ENCODE measurements at regions not wholly inside any gene's neighbourhood (a gene's known extent, or its start where the extent isn't known, plus 50 kb on each side); places are given as distances from the start of the nearest gene placed in this dataset.

DNA sequence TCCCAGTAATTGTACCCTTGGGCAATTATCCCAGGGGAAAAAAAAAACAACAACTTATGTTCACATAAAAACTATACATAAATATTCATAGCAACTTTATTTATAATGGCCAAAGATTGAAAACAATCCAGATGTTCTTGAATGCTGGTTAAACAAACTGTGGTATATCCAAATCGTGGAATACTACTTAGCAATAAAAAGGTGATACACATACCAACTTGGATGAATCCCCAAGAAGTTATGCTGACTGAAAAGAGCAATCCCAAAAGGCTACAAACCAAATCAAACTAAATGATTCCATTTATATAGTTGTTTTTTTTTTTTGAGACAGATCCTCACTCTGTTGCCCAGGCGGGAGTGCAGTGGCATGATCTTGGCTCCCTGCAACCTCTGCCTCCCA lies 129.7 kb downstream of the QRSL1 start:
- TF ChIP-seq, protein P1, sequence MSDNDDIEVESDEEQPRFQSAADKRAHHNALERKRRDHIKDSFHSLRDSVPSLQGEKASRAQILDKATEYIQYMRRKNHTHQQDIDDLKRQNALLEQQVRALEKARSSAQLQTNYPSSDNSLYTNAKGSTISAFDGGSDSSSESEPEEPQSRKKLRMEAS (IDR thresholded peaks at IDR 0.05; ENCODE audit: low read depth), result no peak
- TF ChIP-seq MXI1 (IDR thresholded peaks at IDR 0.05; ENCODE audit: low read depth, low read length) (no peak), SMC3 (IDR thresholded peaks at IDR 0.05; ENCODE audit: low read depth, low read length) (no peak), RCOR1 (IDR thresholded peaks at IDR 0.05; ENCODE audit: low read length) (no peak), RAD21 (IDR thresholded peaks at IDR 0.05; ENCODE audit: low read length) (no peak), POLR2AphosphoS5 (IDR thresholded peaks at IDR 0.05; ENCODE audit: low read depth, low read length) (no peak), RFX5 (IDR thresholded peaks at IDR 0.05; ENCODE audit: low read length) (no peak), SIN3A (IDR thresholded peaks at IDR 0.05; ENCODE audit: borderline replicate concordance, low read depth, low read length) (no peak), NRF1 (IDR thresholded peaks at IDR 0.05; ENCODE audit: low read depth, low read length) (no peak), EP300 (IDR thresholded peaks at IDR 0.05; ENCODE audit: borderline replicate concordance in 1 of 2, low read depth in 1 of 2, low read length in 1 of 2) (no peak), TAF1 (IDR thresholded peaks at IDR 0.05; ENCODE audit: borderline replicate concordance, low read depth, low read length) (no peak)
- TF ChIP-seq, protein P2, sequence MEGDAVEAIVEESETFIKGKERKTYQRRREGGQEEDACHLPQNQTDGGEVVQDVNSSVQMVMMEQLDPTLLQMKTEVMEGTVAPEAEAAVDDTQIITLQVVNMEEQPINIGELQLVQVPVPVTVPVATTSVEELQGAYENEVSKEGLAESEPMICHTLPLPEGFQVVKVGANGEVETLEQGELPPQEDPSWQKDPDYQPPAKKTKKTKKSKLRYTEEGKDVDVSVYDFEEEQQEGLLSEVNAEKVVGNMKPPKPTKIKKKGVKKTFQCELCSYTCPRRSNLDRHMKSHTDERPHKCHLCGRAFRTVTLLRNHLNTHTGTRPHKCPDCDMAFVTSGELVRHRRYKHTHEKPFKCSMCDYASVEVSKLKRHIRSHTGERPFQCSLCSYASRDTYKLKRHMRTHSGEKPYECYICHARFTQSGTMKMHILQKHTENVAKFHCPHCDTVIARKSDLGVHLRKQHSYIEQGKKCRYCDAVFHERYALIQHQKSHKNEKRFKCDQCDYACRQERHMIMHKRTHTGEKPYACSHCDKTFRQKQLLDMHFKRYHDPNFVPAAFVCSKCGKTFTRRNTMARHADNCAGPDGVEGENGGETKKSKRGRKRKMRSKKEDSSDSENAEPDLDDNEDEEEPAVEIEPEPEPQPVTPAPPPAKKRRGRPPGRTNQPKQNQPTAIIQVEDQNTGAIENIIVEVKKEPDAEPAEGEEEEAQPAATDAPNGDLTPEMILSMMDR (IDR thresholded peaks at IDR 0.05), result no peak
- TF ChIP-seq, protein P3, sequence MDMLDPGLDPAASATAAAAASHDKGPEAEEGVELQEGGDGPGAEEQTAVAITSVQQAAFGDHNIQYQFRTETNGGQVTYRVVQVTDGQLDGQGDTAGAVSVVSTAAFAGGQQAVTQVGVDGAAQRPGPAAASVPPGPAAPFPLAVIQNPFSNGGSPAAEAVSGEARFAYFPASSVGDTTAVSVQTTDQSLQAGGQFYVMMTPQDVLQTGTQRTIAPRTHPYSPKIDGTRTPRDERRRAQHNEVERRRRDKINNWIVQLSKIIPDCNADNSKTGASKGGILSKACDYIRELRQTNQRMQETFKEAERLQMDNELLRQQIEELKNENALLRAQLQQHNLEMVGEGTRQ (IDR thresholded peaks at IDR 0.05; ENCODE audit: borderline replicate concordance, low read depth, low read length), result no peak
- TF ChIP-seq, protein P4, sequence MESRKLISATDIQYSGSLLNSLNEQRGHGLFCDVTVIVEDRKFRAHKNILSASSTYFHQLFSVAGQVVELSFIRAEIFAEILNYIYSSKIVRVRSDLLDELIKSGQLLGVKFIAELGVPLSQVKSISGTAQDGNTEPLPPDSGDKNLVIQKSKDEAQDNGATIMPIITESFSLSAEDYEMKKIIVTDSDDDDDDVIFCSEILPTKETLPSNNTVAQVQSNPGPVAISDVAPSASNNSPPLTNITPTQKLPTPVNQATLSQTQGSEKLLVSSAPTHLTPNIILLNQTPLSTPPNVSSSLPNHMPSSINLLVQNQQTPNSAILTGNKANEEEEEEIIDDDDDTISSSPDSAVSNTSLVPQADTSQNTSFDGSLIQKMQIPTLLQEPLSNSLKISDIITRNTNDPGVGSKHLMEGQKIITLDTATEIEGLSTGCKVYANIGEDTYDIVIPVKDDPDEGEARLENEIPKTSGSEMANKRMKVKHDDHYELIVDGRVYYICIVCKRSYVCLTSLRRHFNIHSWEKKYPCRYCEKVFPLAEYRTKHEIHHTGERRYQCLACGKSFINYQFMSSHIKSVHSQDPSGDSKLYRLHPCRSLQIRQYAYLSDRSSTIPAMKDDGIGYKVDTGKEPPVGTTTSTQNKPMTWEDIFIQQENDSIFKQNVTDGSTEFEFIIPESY (IDR thresholded peaks at IDR 0.05; ENCODE audit: borderline replicate concordance, low read depth), result no peak
